Suprapubic skin (tissue), 3 donors: ENCODE measurements at regions not wholly inside any gene's neighbourhood (a gene's known extent, or its start where the extent isn't known, plus 50 kb on each side); places are given as distances from the start of the nearest gene placed in this dataset.

Experiments used
- CTCF ChIP-seq, 2 donors: fragments of 200-600 bp in 1 of 2; fragments of 450-650 bp in 1 of 2; sonication (generic) in 1 of 2; IDR thresholded peaks; one replicate each; pipeline ENCODE4 v1.5.1; 2016 to 2019; ENCODE audit warnings: antibody characterized with exemption in 2 of 2, mild to moderate bottlenecking in 1 of 2, moderate library complexity in 1 of 2
- POLR2A ChIP-seq, 2 donors: fragments of 450-650 bp; IDR thresholded peaks; one replicate each; pipeline ENCODE4 v1.6.1; 2017; ENCODE audit warnings: antibody characterized with exemption in 2 of 2, mild to moderate bottlenecking in 2 of 2, moderate library complexity in 2 of 2

GRCh38 chr13:34172048-34172447, 354.1 kb downstream of the RFC3 start:
- TF ChIP-seq POLR2A (IDR thresholded peaks at IDR 0.05): no peak
- TF ChIP-seq CTCF (IDR thresholded peaks at IDR 0.05): no peak
